Hepatocyte (in vitro differentiated cells): ENCODE measurements at regions not wholly inside any gene's neighbourhood (a gene's known extent, or its start where the extent isn't known, plus 50 kb on each side); places are given as distances from the start of the nearest gene placed in this dataset.
A peak's percentile ranks its signal among the peaks of the same experiment; 100 is the strongest.

Experiments used
- DNase-seq: peaks from one replicate; pipeline ENCODE4 v3.0.0-alpha.2; 2016; ENCODE audit warnings: low spot score
- H2AFZ ChIP-seq: fragments of 200-600 bp; sonication (generic); 2 replicates; pipeline ENCODE4 v1.6.0; 2016; ENCODE audit warnings: antibody characterized with exemption, mild to moderate bottlenecking
- H3K27ac ChIP-seq: fragments of 200-600 bp; sonication (generic); 2 replicates; pipeline ENCODE4 v1.5.1; 2016; ENCODE audit warnings: mild to moderate bottlenecking
- H3K27me3 ChIP-seq: fragments of 200-600 bp; sonication (generic); 2 replicates; pipeline ENCODE4 v1.6.1; 2016
- H3K36me3 ChIP-seq: fragments of 200-600 bp; sonication (generic); replicated peaks from 2 replicates; pipeline ENCODE4 v1.5.1; 2016; ENCODE audit warnings: low read depth; ENCODE audit not compliant: insufficient read depth
- H3K4me1 ChIP-seq: fragments of 200-600 bp; sonication (generic); 2 replicates; pipeline ENCODE4 v1.5.1; 2016; ENCODE audit warnings: mild to moderate bottlenecking, moderate library complexity; ENCODE audit not compliant: insufficient read depth
- H3K4me2 ChIP-seq: fragments of 200-600 bp; sonication (generic); 2 replicates; pipeline ENCODE4 v1.6.0; 2016
- H3K4me3 ChIP-seq: fragments of 200-600 bp; sonication (generic); 2 replicates; pipeline ENCODE4 v1.5.1; 2016; ENCODE audit warnings: mild to moderate bottlenecking
- H3K79me2 ChIP-seq: fragments of 200-600 bp; sonication (generic); 2 replicates; pipeline ENCODE4 v1.6.0; 2017; ENCODE audit warnings: mild to moderate bottlenecking
- H3K9me2 ChIP-seq: fragments of 200-600 bp; sonication (generic); replicated peaks from 2 replicates; pipeline ENCODE4 v1.6.0; 2017; ENCODE audit warnings: mild to moderate bottlenecking; ENCODE audit not compliant: insufficient read depth
- H3K9me3 ChIP-seq: fragments of 200-600 bp; sonication (generic); 2 replicates; pipeline ENCODE4 v1.5.1; 2016; ENCODE audit warnings: low read depth, mild to moderate bottlenecking
- H4K20me1 ChIP-seq: fragments of 200-600 bp; sonication (generic); 2 replicates; pipeline ENCODE4 v1.6.0; 2016; ENCODE audit warnings: mild to moderate bottlenecking; ENCODE audit not compliant: insufficient read depth, poor library complexity, severe bottlenecking
- CTCF ChIP-seq: fragments of 200-600 bp; sonication (generic); IDR thresholded peaks from 2 replicates; pipeline ENCODE4 v1.5.1; 2016; ENCODE audit warnings: antibody characterized with exemption, mild to moderate bottlenecking; ENCODE audit not compliant: poor library complexity
- EZH2 ChIP-seq: fragments of 200-600 bp; sonication (generic); IDR thresholded peaks from 2 replicates; pipeline ENCODE4 v1.6.1; 2016; ENCODE audit warnings: antibody characterized with exemption, mild to moderate bottlenecking, borderline replicate concordance
- EZH2phosphoT487 ChIP-seq: fragments of 200-600 bp; sonication (generic); IDR thresholded peaks from one replicate; pipeline ENCODE4 v1.6.1; 2018; ENCODE audit warnings: antibody characterized with exemption, mild to moderate bottlenecking, low read depth, moderate library complexity; ENCODE audit not compliant: unreplicated experiment, severe bottlenecking
- WGBS: methylation state at CpG from one replicate; pipeline ENCODE4 v1.1.6; 2016; ENCODE audit warnings: low lambda C conversion rate; ENCODE audit errors: missing lambda C conversion rate; 5-methylcytosine and 5-hydroxymethylcytosine counted together

DNA sequence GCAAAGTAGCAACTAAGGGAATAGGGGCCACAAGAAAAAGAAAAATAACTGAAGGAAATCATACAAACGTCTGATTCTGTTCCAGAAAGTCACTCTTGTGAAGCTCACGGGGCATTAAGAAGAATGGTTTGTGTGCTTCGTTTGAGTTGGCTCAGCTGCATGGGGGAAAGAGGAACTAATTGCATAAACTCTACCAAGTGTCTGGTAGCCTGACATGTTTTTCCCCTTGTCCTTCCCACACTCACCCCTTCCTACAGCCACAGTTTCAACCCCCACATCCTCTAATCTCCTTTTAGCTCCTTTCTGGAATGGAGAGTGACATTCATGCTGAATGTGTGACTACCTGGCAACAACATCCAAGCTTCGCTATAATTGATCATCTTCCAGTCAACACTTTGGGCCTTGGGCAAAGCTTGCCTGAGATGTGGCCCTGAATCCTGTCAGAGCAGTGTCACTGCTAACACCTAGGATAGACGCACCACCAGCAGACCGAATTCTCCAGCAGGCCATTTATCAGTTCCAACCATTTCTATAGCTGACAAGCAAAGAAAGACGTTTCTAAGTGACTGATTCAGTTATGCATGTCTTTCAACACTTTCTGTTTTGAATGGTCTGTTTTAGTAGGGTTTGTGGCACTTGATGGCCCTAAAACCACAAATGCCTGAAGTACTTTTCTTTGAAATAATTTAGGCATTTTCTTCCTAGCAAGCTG, 439.6 kb downstream of the TTLL7 start:
- Histone ChIP-seq H3K4me3 (no peak overlapping the region), H3K9me2 (no peaks in the 10 kb centered on the region), H3K4me1 (no peaks in the 10 kb centered on the region), H3K9me3 (no peaks in the 10 kb centered on the region), H3K36me3 (no peaks in the 10 kb centered on the region), H3K4me2 (no peak overlapping the region), H4K20me1 (no peaks in the 10 kb centered on the region), H3K79me2 (no peaks in the 10 kb centered on the region), H3K27ac (no peak overlapping the region), H2AFZ (no peak overlapping the region), H3K27me3 (no peaks in the 10 kb centered on the region)
- no peak for DNase-seq
- TF ChIP-seq EZH2, result no peak
- TF ChIP-seq EZH2phosphoT487, result no peak
- TF ChIP-seq CTCF, result no peak
- 80% methylated on average over 7 of the region's 7 CpGs for WGBS

DNA sequence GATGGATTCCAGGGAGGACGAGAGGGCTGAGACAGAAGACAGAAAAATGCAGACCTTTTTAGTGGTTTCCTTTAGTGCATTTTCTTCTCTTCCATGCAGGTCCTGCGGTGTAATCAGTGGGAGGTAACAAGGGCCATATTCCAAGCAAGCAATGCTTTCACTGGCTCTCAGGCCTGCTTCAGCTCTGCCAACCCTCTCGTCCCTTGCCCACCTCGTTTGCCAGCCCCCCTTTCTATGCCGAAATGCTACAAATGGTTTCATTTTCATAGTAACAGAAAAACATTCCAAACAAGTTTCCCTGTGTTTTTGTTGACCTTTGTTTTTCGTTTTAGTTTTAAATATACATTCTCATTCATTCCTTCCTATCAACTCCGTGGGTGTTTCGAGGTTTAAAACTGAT, 443.1 kb downstream of the TTLL7 start:
- no peaks in the 10 kb centered on the region for H3K9me2 ChIP-seq
- no peak for DNase-seq
- no peaks in the 10 kb centered on the region for H3K9me3 ChIP-seq
- H3K79me2 ChIP-seq, result no peaks in the 10 kb centered on the region
- no peaks in the 10 kb centered on the region for H3K4me1 ChIP-seq
- TF ChIP-seq CTCF (no peak), EZH2phosphoT487 (no peak), EZH2 (no peak)
- H2AFZ ChIP-seq, result no peak overlapping the region
- no peak overlapping the region for H3K27ac ChIP-seq
- WGBS, result 68% methylated on average over 8 of the region's 8 CpGs
- no peaks in the 10 kb centered on the region for H3K36me3 ChIP-seq
- no peaks in the 10 kb centered on the region for H3K27me3 ChIP-seq
- no peak overlapping the region for H3K4me2 ChIP-seq
- no peak overlapping the region for H3K4me3 ChIP-seq
- H4K20me1 ChIP-seq, result no peaks in the 10 kb centered on the region

- no peak for TF ChIP-seq EZH2
- TF ChIP-seq CTCF, result no peak
- no peak for TF ChIP-seq EZH2phosphoT487
- no peaks in the 10 kb centered on the region for H3K9me2 ChIP-seq
- no peak overlapping the region for H3K27ac ChIP-seq
- no peak for DNase-seq
- H3K4me1 ChIP-seq, result no peaks in the 10 kb centered on the region
- no peaks in the 10 kb centered on the region for H3K27me3 ChIP-seq
- no peak overlapping the region for H3K4me2 ChIP-seq
- H2AFZ ChIP-seq, result peak overlapping the region; percentile 18
- H4K20me1 ChIP-seq, result no peaks in the 10 kb centered on the region
- no peaks in the 10 kb centered on the region for H3K9me3 ChIP-seq
- H3K79me2 ChIP-seq, result no peaks in the 10 kb centered on the region
- H3K36me3 ChIP-seq, result no peaks in the 10 kb centered on the region
- no peak overlapping the region for H3K4me3 ChIP-seq
- 37% methylated on average over 6 of the region's 6 CpGs for WGBS
Observed at GRCh38 chr1:83554174-83554573, 444.8 kb downstream of the TTLL7 start.

DNA sequence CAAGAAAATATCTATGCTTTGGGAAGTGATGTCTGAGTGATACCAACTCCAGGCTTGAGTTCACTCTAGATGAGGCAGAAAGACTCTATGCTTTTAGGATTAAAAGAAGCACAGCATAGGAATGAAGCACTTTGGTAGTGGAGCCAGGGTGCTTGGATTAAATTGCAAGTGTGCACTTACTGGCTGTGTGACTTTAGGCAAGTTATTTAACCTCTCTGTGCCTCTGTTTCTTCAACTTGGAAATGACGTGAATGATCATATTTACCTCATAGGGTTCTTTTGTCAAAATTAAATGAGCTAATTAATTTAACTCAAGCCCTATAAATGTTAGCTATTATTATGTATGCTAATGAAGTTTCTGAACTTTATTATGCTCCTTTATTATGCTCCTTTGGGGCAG, 446.1 kb downstream of the TTLL7 start:
- TF ChIP-seq CTCF (no peak), EZH2 (no peak), EZH2phosphoT487 (no peak)
- H2AFZ ChIP-seq, result no peak overlapping the region
- no peak overlapping the region for H3K27ac ChIP-seq
- no peaks in the 10 kb centered on the region for H3K27me3 ChIP-seq
- H3K36me3 ChIP-seq, result no peaks in the 10 kb centered on the region
- no peak overlapping the region for H3K4me3 ChIP-seq
- no peaks in the 10 kb centered on the region for H3K4me1 ChIP-seq
- no peak overlapping the region for H3K4me2 ChIP-seq
- no peaks in the 10 kb centered on the region for H4K20me1 ChIP-seq
- H3K9me2 ChIP-seq, result no peaks in the 10 kb centered on the region
- DNase-seq, result no peak
- H3K9me3 ChIP-seq, result no peaks in the 10 kb centered on the region
- H3K79me2 ChIP-seq, result no peaks in the 10 kb centered on the region
- WGBS, result 100% methylated on average over 1 of the region's 1 CpG
